ENCODE measurements at regions not wholly inside any gene's neighbourhood (a gene's known extent, or its start where the extent isn't known, plus 50 kb on each side); places are given as distances from the start of the nearest gene placed in this dataset.

DNA sequence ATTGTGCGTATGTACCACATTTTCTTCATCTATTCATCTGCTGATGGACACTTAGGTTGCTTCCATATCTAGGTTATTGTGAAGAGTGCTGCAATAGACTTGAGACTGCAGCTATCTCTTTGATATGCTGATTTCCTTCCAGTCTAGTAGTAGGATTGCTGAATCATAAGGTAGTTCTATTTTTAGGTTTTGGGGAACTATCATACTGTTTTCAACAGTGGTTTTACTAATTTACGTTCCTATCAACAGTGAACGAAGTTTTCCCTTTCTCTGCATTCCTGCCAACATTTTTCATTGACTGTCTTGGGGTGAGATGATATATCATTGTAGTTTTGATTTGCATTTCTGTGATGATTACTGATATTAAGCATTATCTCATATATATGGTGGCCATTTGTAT is 482.2 kb downstream of the SLC16A7 start:
- DNase-seq (no peak), ATAC-seq (no peak)
- Mint-ChIP-seq H3K36me3 (ENCODE audit: low read depth) (no peaks in the 10 kb centered on the region), H3K27ac (no peak overlapping the region), H3K9me3 (peaks cover 5% of the 10 kb centered on the region), H3K4me3 (no peak overlapping the region), H3K4me1 (ENCODE audit: low read depth) (no peaks in the 10 kb centered on the region), H3K27me3 (no peaks in the 10 kb centered on the region)
- intact Hi-C loops (cut with micrococcal nuclease), result no loop called here
- POLR2A ChIA-PET, result no interaction called here
- CTCF ChIA-PET, result no interaction called here
- TF ChIP-seq, protein P1, sequence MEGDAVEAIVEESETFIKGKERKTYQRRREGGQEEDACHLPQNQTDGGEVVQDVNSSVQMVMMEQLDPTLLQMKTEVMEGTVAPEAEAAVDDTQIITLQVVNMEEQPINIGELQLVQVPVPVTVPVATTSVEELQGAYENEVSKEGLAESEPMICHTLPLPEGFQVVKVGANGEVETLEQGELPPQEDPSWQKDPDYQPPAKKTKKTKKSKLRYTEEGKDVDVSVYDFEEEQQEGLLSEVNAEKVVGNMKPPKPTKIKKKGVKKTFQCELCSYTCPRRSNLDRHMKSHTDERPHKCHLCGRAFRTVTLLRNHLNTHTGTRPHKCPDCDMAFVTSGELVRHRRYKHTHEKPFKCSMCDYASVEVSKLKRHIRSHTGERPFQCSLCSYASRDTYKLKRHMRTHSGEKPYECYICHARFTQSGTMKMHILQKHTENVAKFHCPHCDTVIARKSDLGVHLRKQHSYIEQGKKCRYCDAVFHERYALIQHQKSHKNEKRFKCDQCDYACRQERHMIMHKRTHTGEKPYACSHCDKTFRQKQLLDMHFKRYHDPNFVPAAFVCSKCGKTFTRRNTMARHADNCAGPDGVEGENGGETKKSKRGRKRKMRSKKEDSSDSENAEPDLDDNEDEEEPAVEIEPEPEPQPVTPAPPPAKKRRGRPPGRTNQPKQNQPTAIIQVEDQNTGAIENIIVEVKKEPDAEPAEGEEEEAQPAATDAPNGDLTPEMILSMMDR (IDR thresholded peaks at IDR 0.05), result no peak

DNA sequence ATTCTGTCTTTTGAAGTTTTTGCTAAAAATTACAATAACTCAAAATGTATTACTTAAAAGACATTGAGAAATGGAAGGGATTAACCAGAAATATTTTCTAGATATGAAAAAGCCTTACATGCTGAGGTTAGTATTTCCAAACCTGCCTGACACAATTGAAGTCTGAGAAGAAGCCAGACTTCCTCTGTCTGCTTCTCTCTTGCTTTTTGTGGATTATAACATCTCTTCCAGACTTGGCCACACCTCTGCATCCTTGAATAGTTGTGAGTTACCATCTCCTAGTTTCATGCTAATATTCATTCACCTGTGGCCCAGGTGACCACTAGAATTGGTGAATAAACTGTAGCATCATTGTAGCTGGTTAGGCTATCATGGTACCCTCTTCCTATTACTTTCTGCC is 497.6 kb downstream of the SLC16A7 start:
- CTCF ChIA-PET, result no interaction called here

DNA sequence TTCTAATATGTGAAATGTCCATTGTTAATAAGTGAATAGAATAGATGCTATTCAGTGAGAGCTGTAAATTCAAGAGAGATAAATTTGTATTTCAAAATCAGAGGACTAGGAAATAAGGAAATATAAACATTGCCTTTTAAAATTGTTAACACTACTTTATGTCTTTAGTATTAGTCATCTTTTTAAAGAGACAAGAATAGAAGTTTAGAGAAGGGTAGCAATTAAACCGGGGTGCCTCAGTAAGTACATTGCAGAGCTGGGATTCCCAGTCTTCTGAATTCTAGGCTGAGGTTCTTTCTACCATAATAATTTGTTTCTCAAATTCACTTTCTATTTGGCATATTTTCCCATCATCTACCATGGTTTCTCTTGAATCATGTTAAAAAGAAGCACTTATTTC is 498.6 kb downstream of the SLC16A7 start:
- intact Hi-C loops (cut with micrococcal nuclease), result no loop called here
- ATAC-seq (no peak), DNase-seq (no peak)
- TF ChIP-seq, protein P1 (IDR thresholded peaks at IDR 0.05), result no peak
- H3K4me1 Mint-ChIP-seq (ENCODE audit: low read depth), result no peaks in the 10 kb centered on the region
- H3K4me3 Mint-ChIP-seq, result no peak overlapping the region
- H3K27ac Mint-ChIP-seq, result no peak overlapping the region
- no peaks in the 10 kb centered on the region for H3K27me3 Mint-ChIP-seq
- H3K9me3 Mint-ChIP-seq, result peaks cover 3% of the 10 kb centered on the region
- ChIA-PET POLR2A (no interaction called here), CTCF (no interaction called here)
- no peaks in the 10 kb centered on the region for H3K36me3 Mint-ChIP-seq (ENCODE audit: low read depth)

More for the DNA sequence above, 497.6 kb downstream of the SLC16A7 start:
- H3K27ac Mint-ChIP-seq, result no peak overlapping the region
- ATAC-seq, result no peak
- intact Hi-C loops (cut with micrococcal nuclease), result no loop called here
- H3K4me1 Mint-ChIP-seq (ENCODE audit: low read depth), result no peaks in the 10 kb centered on the region
- TF ChIP-seq, protein P1 (IDR thresholded peaks at IDR 0.05), result no peak
- no peaks in the 10 kb centered on the region for H3K27me3 Mint-ChIP-seq
- no peak overlapping the region for H3K4me3 Mint-ChIP-seq
- DNase-seq, result no peak
- H3K36me3 Mint-ChIP-seq (ENCODE audit: low read depth), result no peaks in the 10 kb centered on the region
- POLR2A ChIA-PET, result no interaction called here
- no peaks in the 10 kb centered on the region for H3K9me3 Mint-ChIP-seq

DNA sequence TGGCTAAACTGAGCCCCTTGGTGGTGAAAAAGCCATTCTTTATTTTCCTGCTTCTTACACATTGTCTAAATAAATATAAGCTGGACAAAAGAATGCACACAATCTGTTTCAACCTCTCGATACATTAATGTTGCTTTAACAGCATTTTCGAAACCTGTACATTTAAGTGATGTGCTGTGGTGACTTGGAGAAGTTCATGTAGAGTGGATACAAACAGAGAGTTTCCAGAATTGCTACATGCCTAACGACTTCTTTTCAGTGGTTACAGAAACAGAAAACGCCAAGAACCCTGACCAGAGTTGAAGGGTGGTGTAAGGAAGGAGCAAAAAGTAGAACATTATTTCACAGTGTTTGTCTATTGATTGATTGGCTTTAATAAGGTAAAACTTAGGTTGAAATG is 500.9 kb downstream of the SLC16A7 start:
- Mint-ChIP-seq H3K9me3 (peaks cover 3% of the 10 kb centered on the region), H3K27me3 (no peaks in the 10 kb centered on the region), H3K4me1 (ENCODE audit: low read depth) (no peaks in the 10 kb centered on the region), H3K36me3 (ENCODE audit: low read depth) (no peaks in the 10 kb centered on the region), H3K4me3 (no peak overlapping the region), H3K27ac (no peak overlapping the region)
- DNase-seq (no peak), ATAC-seq (no peak)
- ChIA-PET POLR2A (no interaction called here), CTCF (no interaction called here)
- TF ChIP-seq, protein P1 (IDR thresholded peaks at IDR 0.05), result no peak
- intact Hi-C loops (cut with micrococcal nuclease), result no loop called here

DNA sequence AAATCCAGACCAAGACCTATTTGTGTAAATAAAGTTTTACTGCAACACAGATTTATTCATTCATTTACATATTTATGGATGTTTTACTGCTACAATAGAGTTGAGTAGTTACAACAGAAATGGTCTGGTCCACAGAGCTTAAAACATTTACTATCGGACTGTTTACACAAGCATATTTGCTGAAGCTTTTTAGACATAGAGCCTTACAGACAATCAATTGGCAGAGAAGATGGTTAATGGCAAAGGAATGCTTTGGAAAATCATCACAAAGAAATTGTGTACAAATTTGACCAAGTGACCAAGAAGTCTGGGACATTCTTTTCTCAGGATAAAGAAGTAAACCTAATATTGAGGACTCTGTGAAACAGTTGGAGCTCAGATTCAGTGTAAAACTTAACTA is 504.3 kb downstream of the SLC16A7 start:
- intact Hi-C loops (cut with micrococcal nuclease), result no loop called here
- H3K4me1 Mint-ChIP-seq (ENCODE audit: low read depth), result no peaks in the 10 kb centered on the region
- no peaks in the 10 kb centered on the region for H3K36me3 Mint-ChIP-seq (ENCODE audit: low read depth)
- TF ChIP-seq, protein P1 (IDR thresholded peaks at IDR 0.05), result no peak
- POLR2A ChIA-PET, result no interaction called here
- no peaks in the 10 kb centered on the region for H3K27me3 Mint-ChIP-seq
- no peak for ATAC-seq
- H3K27ac Mint-ChIP-seq, result no peak overlapping the region
- CTCF ChIA-PET, result no interaction called here
- DNase-seq, result no peak
- H3K9me3 Mint-ChIP-seq, result peaks cover 3% of the 10 kb centered on the region
- H3K4me3 Mint-ChIP-seq, result no peak overlapping the region
